Prostate gland (tissue), 2 donors: ENCODE measurements at regions not wholly inside any gene's neighbourhood (a gene's known extent, or its start where the extent isn't known, plus 50 kb on each side); places are given as distances from the start of the nearest gene placed in this dataset.

Experiments
- DNase-seq: peaks from one replicate; pipeline ENCODE4 v3.0.0-alpha.2; 2019; ENCODE audit warnings: low spot score
- H3K27ac ChIP-seq, 2 donors: fragments of 200-600 bp; sonication (generic); 2 replicates each; pipeline ENCODE4 v1.5.1; 2017 to 2019
- H3K27me3 ChIP-seq: fragments of 200-600 bp; sonication (generic); replicated peaks from 2 replicates; pipeline ENCODE4 v1.5.1; 2019; ENCODE audit not compliant: insufficient read depth
- H3K36me3 ChIP-seq, 2 donors: fragments of 200-600 bp; sonication (generic); 1 replicate in 1 of 2; 2 replicates in 1 of 2; pipeline versions ENCODE4 v1.5.1 to v1.8.1; 2017 to 2019
- H3K4me1 ChIP-seq: fragments of 200-600 bp; sonication (generic); replicated peaks from 2 replicates; pipeline ENCODE4 v1.5.1; 2019
- H3K4me3 ChIP-seq, 2 donors: fragments of 200-600 bp; sonication (generic); 2 replicates each; pipeline ENCODE4 v1.5.1; 2017 to 2019
- H3K9me3 ChIP-seq: fragments of 200-600 bp; sonication (generic); 2 replicates; pipeline ENCODE4 v1.5.1; 2017
- CTCF ChIP-seq, 4 experiments: fragments of 200-600 bp in 2 of 4; fragments of 450-650 bp in 2 of 4; sonication (generic) in 2 of 4; IDR thresholded peaks; 1 replicate in 3 of 4; 2 replicates in 1 of 4; pipeline ENCODE4 v1.5.1; 2016 to 2019; ENCODE audit warnings: antibody characterized with exemption in 4 of 4, mild to moderate bottlenecking in 2 of 4, moderate library complexity in 2 of 4
- POLR2A ChIP-seq: fragments of 450-650 bp; IDR thresholded peaks from one replicate; pipeline ENCODE4 v1.6.1; 2016; ENCODE audit warnings: antibody characterized with exemption, mild to moderate bottlenecking
- POLR2AphosphoS5 ChIP-seq: sonication (generic); formaldehyde crosslinking; IDR thresholded peaks from one replicate; pipeline ENCODE4 v1.6.1; 2017; ENCODE audit warnings: antibody characterized with exemption
- WGBS: methylation state at CpG from one replicate; pipeline ENCODE4 v1.1.5; 2018; 5-methylcytosine and 5-hydroxymethylcytosine counted together
- intact Hi-C: fragments of 100-400 bp; cut with DNase I; formaldehyde crosslinking; loops from one replicate; pipeline ENCODE4 v1.14.2; 2022

GRCh38 chr15:56868170-56868569, 50.3 kb upstream of the TCF12 start:
- no peaks in the 10 kb centered on the region for H3K27me3 ChIP-seq
- no peak overlapping the region for H3K27ac ChIP-seq
- no peak for DNase-seq
- H3K36me3 ChIP-seq = no peaks in the 10 kb centered on the region
- WGBS = 83% methylated on average over 2 of the region's 2 CpGs
- no peak for TF ChIP-seq CTCF (IDR thresholded peaks at IDR 0.05)
- TF ChIP-seq POLR2AphosphoS5 = no peak
- TF ChIP-seq POLR2A = no peak
- H3K4me3 ChIP-seq = no peak overlapping the region
- H3K9me3 ChIP-seq = no peaks in the 10 kb centered on the region
- intact Hi-C loops = loop anchor here (5.0 kb wide), 1 partner anchor 371 kb away; no protein-coding TSS in a partner anchor
- no peaks in the 10 kb centered on the region for H3K4me1 ChIP-seq

- Histone ChIP-seq H3K4me1 (no peaks in the 10 kb centered on the region), H3K9me3 (no peaks in the 10 kb centered on the region), H3K36me3 (no peaks in the 10 kb centered on the region), H3K27ac (no peak overlapping the region), H3K27me3 (no peaks in the 10 kb centered on the region), H3K4me3 (no peak overlapping the region)
- 91% methylated on average over 4 of the region's 4 CpGs for WGBS
- no peak for DNase-seq
- intact Hi-C loops = loop anchor here (5.0 kb wide), 1 partner anchor 370 kb away; no protein-coding TSS in a partner anchor
- TF ChIP-seq POLR2A = no peak
- no peak for TF ChIP-seq POLR2AphosphoS5
- TF ChIP-seq CTCF (IDR thresholded peaks at IDR 0.05) = no peak
Measured at GRCh38 chr15:56866803-56867202, 51.6 kb upstream of the TCF12 start.

GRCh38 chr15:56857828-56858227, 60.6 kb upstream of the TCF12 start:
- no peaks in the 10 kb centered on the region for H3K27me3 ChIP-seq
- no peaks in the 10 kb centered on the region for H3K36me3 ChIP-seq
- no peak overlapping the region for H3K27ac ChIP-seq
- TF ChIP-seq POLR2AphosphoS5 = no peak
- no peak for TF ChIP-seq POLR2A
- TF ChIP-seq CTCF (IDR thresholded peaks at IDR 0.05) = no peak
- DNase-seq = no peak
- intact Hi-C loops = no loop called here
- no peaks in the 10 kb centered on the region for H3K4me1 ChIP-seq
- 20% methylated on average over 2 of the region's 2 CpGs for WGBS
- no peaks in the 10 kb centered on the region for H3K9me3 ChIP-seq
- H3K4me3 ChIP-seq = no peak overlapping the region

- H3K4me3 ChIP-seq = no peak overlapping the region
- no peak overlapping the region for H3K27ac ChIP-seq
- intact Hi-C loops = no loop called here
- WGBS = 88% methylated on average over 1 of the region's 1 CpG
- no peaks in the 10 kb centered on the region for H3K4me1 ChIP-seq
- TF ChIP-seq CTCF (IDR thresholded peaks at IDR 0.05) (no peak), POLR2A (no peak), POLR2AphosphoS5 (no peak)
- no peaks in the 10 kb centered on the region for H3K36me3 ChIP-seq
- H3K9me3 ChIP-seq = no peaks in the 10 kb centered on the region
- H3K27me3 ChIP-seq = no peaks in the 10 kb centered on the region
- DNase-seq = no peak
Measured at GRCh38 chr15:56856934-56857333, 61.5 kb upstream of the TCF12 start.

GRCh38 chr15:56844892-56845291, 73.6 kb upstream of the TCF12 start:
- no peaks in the 10 kb centered on the region for H3K36me3 ChIP-seq
- TF ChIP-seq POLR2AphosphoS5 (no peak), CTCF (IDR thresholded peaks at IDR 0.05) (no peak), POLR2A (no peak)
- H3K27ac ChIP-seq = no peak overlapping the region

More at GRCh38 chr15:56844892-56845291, 73.6 kb upstream of the TCF12 start:
- no peak for DNase-seq
- no peaks in the 10 kb centered on the region for H3K27me3 ChIP-seq
- no peaks in the 10 kb centered on the region for H3K9me3 ChIP-seq
- H3K4me3 ChIP-seq = no peak overlapping the region
- no peaks in the 10 kb centered on the region for H3K4me1 ChIP-seq
- intact Hi-C loops = no loop called here
